HepG2 (cell line): ENCODE measurements at regions not wholly inside any gene's neighbourhood (a gene's known extent, or its start where the extent isn't known, plus 50 kb on each side); places are given as distances from the start of the nearest gene placed in this dataset.

Experiments
- ATAC-seq: fragments of 200-7000 bp; cut with Tn5 transposase; 3 replicates; pipeline ENCODE4 v1.9.1; 2020; ENCODE audit warnings: mild to moderate bottlenecking, moderate library complexity
- BruUV-seq: library from RNA; stranded (reverse); fragments of 400-500 nt; replicated peaks from 2 replicates; lab custom pipeline; 2021; lab: Mats Ljungman, UMichigan
- CTCF ChIA-PET: fragments of 300-600 bp; formaldehyde crosslinking; extraction: SDS; loops from one replicate; lab custom pipeline; 2021; ENCODE audit warnings: low total read pairs, inconsistent platforms, low intra/inter-chr PET ratio; lab: Yijun Ruan, JAX
- POLR2A ChIA-PET: fragments of 350-600 bp; sonication (Branson Sonifier 250); formaldehyde crosslinking; loops from one replicate; lab custom pipeline; 2020; ENCODE audit warnings: antibody characterized with exemption, inconsistent platforms; lab: Yijun Ruan, JAX
- DNase-seq: peaks from one replicate; pipeline ENCODE4 v3.0.0-alpha.2; 2015; ENCODE audit warnings: low spot score
- FAIRE-seq: peaks from 3 replicates; lab custom pipeline; 2011; peaks lifted over from hg19 to GRCh38; lab: Jason Lieb, UNC
- H2AFZ ChIP-seq: one replicate; pipeline ENCODE4 v1.6.1; 2011; ENCODE audit warnings: low read length, inconsistent platforms
- H3K27ac ChIP-seq: fragments of 300-600 bp; 3 replicates; pipeline ENCODE4 v1.8.0; 2011; ENCODE audit warnings: mixed run types, mild to moderate bottlenecking, mixed read lengths, low read length, inconsistent platforms; ENCODE audit not compliant: insufficient read depth; ENCODE audit errors: extremely low read length
- H3K27me3 ChIP-seq, 2 experiments: fragments of 200-600 bp in 1 of 2; 2 replicates in 1 of 2; 3 replicates in 1 of 2; pipeline versions ENCODE4 v1.6.0 to v1.8.0; 2011; ENCODE audit warnings: low read length in 2 of 2, mild to moderate bottlenecking in 2 of 2, moderate library complexity in 2 of 2, inconsistent platforms in 1 of 2; ENCODE audit not compliant: insufficient read depth in 2 of 2, control insufficient read depth in 1 of 2
- H3K36me3 ChIP-seq, 2 experiments: fragments of 200-600 bp in 1 of 2; replicated peaks in 1 of 2; 2 replicates in 1 of 2; 3 replicates in 1 of 2; pipeline versions ENCODE4 v1.5.1 to v1.8.0; 2011; ENCODE audit warnings: low read length in 2 of 2, inconsistent platforms in 1 of 2; ENCODE audit not compliant: insufficient read depth in 2 of 2, control insufficient read depth in 1 of 2
- H3K4me1 ChIP-seq: 2 replicates; pipeline ENCODE4 v1.5.1; 2012; ENCODE audit warnings: low read length, inconsistent platforms; ENCODE audit not compliant: insufficient read depth
- H3K4me2 ChIP-seq: 2 replicates; pipeline ENCODE4 v1.6.0; 2011; ENCODE audit warnings: low read depth, low read length, inconsistent platforms
- H3K4me3 ChIP-seq, 3 experiments: fragments of 200-600 bp in 1 of 3; sonication (generic), shearing (Covaris generic) in 1 of 3; replicated peaks in 1 of 3; 2 replicates each; pipeline ENCODE4 v1.5.1; 2011 to 2016; ENCODE audit warnings: low read length in 3 of 3, inconsistent platforms in 2 of 3, low read depth in 2 of 3, mild to moderate bottlenecking in 2 of 3, control low read depth in 1 of 3, mixed read lengths in 1 of 3; ENCODE audit not compliant: insufficient read depth in 1 of 3
- H3K79me2 ChIP-seq: one replicate; pipeline ENCODE4 v1.6.1; 2011; ENCODE audit warnings: low read length, inconsistent platforms; ENCODE audit not compliant: insufficient read depth
- H3K9ac ChIP-seq: 2 replicates; pipeline ENCODE4 v1.6.0; 2011; ENCODE audit warnings: mild to moderate bottlenecking, low read depth, low read length, inconsistent platforms; ENCODE audit not compliant: insufficient read depth
- H3K9me3 ChIP-seq: 2 replicates; pipeline ENCODE4 v1.5.1; 2012; ENCODE audit warnings: mild to moderate bottlenecking, low read length
- H4K20me1 ChIP-seq: 2 replicates; pipeline ENCODE4 v1.6.0; 2011; ENCODE audit warnings: inconsistent platforms, mild to moderate bottlenecking, low read length, moderate library complexity; ENCODE audit not compliant: insufficient read depth
- CREB1 ChIP-seq, 2 experiments: fragments of 450-650 bp in 1 of 2; IDR thresholded peaks; 2 replicates each; pipeline ENCODE4 v1.6.1; 2016 to 2017; ENCODE audit warnings: control low read depth in 1 of 2, mild to moderate bottlenecking in 1 of 2, missing compliant biosample characterization in 1 of 2, missing genetic modification characterization in 1 of 2
- ELF1 ChIP-seq: sonication (generic); formaldehyde crosslinking; IDR thresholded peaks from 2 replicates; pipeline ENCODE4 v1.4.0; 2020; ENCODE audit warnings: missing genetic modification reagents
- MAFF ChIP-seq: IDR thresholded peaks from 2 replicates; pipeline ENCODE4 v1.6.1; 2011; ENCODE audit warnings: low read depth, low read length, improper control_type of control experiment
- MAFK ChIP-seq, 2 experiments: IDR thresholded peaks in 1 of 2; conservative IDR thresholded peaks in 1 of 2; 2 replicates each; pipeline ENCODE4 v1.6.1; 2011; ENCODE audit warnings: improper control_type of control experiment in 2 of 2, low read length in 2 of 2
- MATR3 ChIP-seq: sonication (generic); formaldehyde crosslinking; IDR thresholded peaks from 2 replicates; pipeline ENCODE4 v1.4.0; 2020; ENCODE audit warnings: missing genetic modification reagents
- MTF1 ChIP-seq: sonication (generic); formaldehyde crosslinking; IDR thresholded peaks from 2 replicates; pipeline ENCODE4 v1.5.0; 2020; ENCODE audit warnings: missing genetic modification reagents
- ZNF12 ChIP-seq: sonication (generic); formaldehyde crosslinking; IDR thresholded peaks from 2 replicates; pipeline ENCODE4 v1.5.0; 2020; ENCODE audit warnings: missing genetic modification reagents
- ZNF3 ChIP-seq: IDR thresholded peaks from 2 replicates; pipeline ENCODE4 v1.7.0; 2017; ENCODE audit warnings: inconsistent platforms
- ZNF724P ChIP-seq: sonication (generic); formaldehyde crosslinking; IDR thresholded peaks from 2 replicates; pipeline ENCODE4 v1.8.0; 2022; ENCODE audit warnings: missing genetic modification reagents, borderline replicate concordance
- ZNF776 ChIP-seq: sonication (generic); formaldehyde crosslinking; IDR thresholded peaks from 2 replicates; pipeline ENCODE4 v1.4.0; 2020; ENCODE audit warnings: mild to moderate bottlenecking, missing genetic modification reagents
- ZNF790 ChIP-seq: sonication (generic); formaldehyde crosslinking; IDR thresholded peaks from 2 replicates; pipeline ENCODE4 v1.8.0; 2022; ENCODE audit warnings: missing genetic modification reagents, mild to moderate bottlenecking, borderline replicate concordance
- ZSCAN30 ChIP-seq: sonication (generic); formaldehyde crosslinking; IDR thresholded peaks from 2 replicates; pipeline ENCODE4 v1.5.0; 2020; ENCODE audit warnings: mild to moderate bottlenecking, missing genetic modification reagents
- WGBS: methylation state at CpG from one replicate; pipeline ENCODE4 v1.1.6; 2017; ENCODE audit warnings: low lambda C conversion rate; 5-methylcytosine and 5-hydroxymethylcytosine counted together
- in situ Hi-C: cut with HindIII; loops from 2 replicates; pipeline ENCODE4 v1.10.0; 2017; ENCODE audit warnings: low pct_unique_long_range_greater_than_20kb; ENCODE audit not compliant: extremely low pct_ligation_motif_present
- intact Hi-C: fragments of 100-400 bp; cut with micrococcal nuclease; formaldehyde crosslinking; loops from one replicate; pipeline ENCODE4 v1.10.0; 2022; ENCODE audit not compliant: unreplicated experiment
- TF ChIP-seq, protein P1 (sequence below): sonication (generic); formaldehyde crosslinking; IDR thresholded peaks from 2 replicates; pipeline ENCODE4 v1.8.0; 2022; ENCODE audit warnings: mild to moderate bottlenecking, missing genetic modification reagents

DNA sequence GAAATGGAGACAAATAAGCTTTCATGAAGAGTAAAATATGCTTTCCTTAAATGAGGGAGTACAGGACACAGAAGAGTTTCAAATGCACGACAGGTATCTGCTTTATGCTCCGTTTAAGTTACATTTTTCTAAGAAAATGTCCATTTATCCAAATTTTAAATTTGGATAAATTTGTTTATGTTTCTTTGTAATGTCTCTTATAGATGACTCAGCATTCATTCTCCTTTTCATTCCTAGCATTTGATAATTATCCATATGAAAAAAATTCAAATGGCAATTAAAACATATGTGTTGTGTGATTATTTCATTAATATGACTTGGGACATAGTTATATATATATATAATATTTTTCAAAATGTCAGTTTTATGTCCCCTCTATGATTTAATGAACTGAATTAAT is 1449.3 kb downstream of the SLITRK1 start:
- no peak for DNase-seq
- TF ChIP-seq MTF1 (CRISPR knock-in tag): no peak
- no peak for TF ChIP-seq MATR3 (CRISPR knock-in tag)
- TF ChIP-seq ZNF724P (CRISPR knock-in tag): no peak
- no peak for TF ChIP-seq ZNF12 (CRISPR knock-in tag)
- TF ChIP-seq ZNF3 (CRISPR knock-in tag): no peak
- TF ChIP-seq ZNF776 (CRISPR knock-in tag): no peak
- peak; percentile 63; the same call in 1 of the 2 replicates for TF ChIP-seq MAFF
- TF ChIP-seq, protein P1, sequence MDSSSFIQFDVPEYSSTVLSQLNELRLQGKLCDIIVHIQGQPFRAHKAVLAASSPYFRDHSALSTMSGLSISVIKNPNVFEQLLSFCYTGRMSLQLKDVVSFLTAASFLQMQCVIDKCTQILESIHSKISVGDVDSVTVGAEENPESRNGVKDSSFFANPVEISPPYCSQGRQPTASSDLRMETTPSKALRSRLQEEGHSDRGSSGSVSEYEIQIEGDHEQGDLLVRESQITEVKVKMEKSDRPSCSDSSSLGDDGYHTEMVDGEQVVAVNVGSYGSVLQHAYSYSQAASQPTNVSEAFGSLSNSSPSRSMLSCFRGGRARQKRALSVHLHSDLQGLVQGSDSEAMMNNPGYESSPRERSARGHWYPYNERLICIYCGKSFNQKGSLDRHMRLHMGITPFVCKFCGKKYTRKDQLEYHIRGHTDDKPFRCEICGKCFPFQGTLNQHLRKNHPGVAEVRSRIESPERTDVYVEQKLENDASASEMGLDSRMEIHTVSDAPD (CRISPR knock-in tag): no peak
- no peak for TF ChIP-seq ZSCAN30 (CRISPR knock-in tag)
- TF ChIP-seq CREB1 (IDR thresholded peaks at IDR 0.05): no peak
- TF ChIP-seq CREB1 (CRISPR knock-in tag; IDR thresholded peaks at IDR 0.05): no peak
- TF ChIP-seq ELF1 (CRISPR knock-in tag): no peak
- TF ChIP-seq MAFK (conservative IDR thresholded peaks at IDR 0.05 in 1 of 2, IDR thresholded peaks at IDR 0.05 in 1 of 2; ENCODE audit: low read length in 2 of 2): peak; percentile 55 to 77
- TF ChIP-seq ZNF790 (CRISPR knock-in tag): no peak
- BruUV-seq: no TSS peak

More for the DNA sequence above, 1449.3 kb downstream of the SLITRK1 start:
- POLR2A ChIA-PET: no interaction called here
- Histone ChIP-seq H3K27me3 (no peaks in the 10 kb centered on the region), H3K9me3 (peaks cover 15% of the 10 kb centered on the region), H3K4me1 (no peaks in the 10 kb centered on the region), H3K4me3 (no peak overlapping the region), H3K36me3 (no peaks in the 10 kb centered on the region), H2AFZ (no peak overlapping the region), H3K4me2 (no peak overlapping the region), H3K27ac (no peak overlapping the region), H3K9ac (no peak overlapping the region), H4K20me1 (no peaks in the 10 kb centered on the region), H3K79me2 (no peaks in the 10 kb centered on the region)
- no peak for ATAC-seq
- CTCF ChIA-PET: no interaction called here
- in situ Hi-C loops: no loop called here
- intact Hi-C loops: no loop called here
- no peak for FAIRE-seq
- 4% methylated on average over 2 of the region's 2 CpGs for WGBS
